K562 (cell line): ENCODE measurements at regions not wholly inside any gene's neighbourhood (a gene's known extent, or its start where the extent isn't known, plus 50 kb on each side); places are given as distances from the start of the nearest gene placed in this dataset.
A peak's percentile ranks its signal among the peaks of the same experiment; 100 is the strongest.

Experiments
- CREBBP ChIP-seq: IDR thresholded peaks from one replicate; pipeline ENCODE4 v1.6.1; 2012; ENCODE audit warnings: low read depth, mild to moderate bottlenecking, control low read depth, inconsistent platforms, low read length
- DPF2 ChIP-seq: fragments of 450-650 bp; IDR thresholded peaks from 2 replicates; pipeline ENCODE4 v1.6.1; 2016
- GABPA ChIP-seq: fragments of 200-800 bp; sonication (Bioruptor generic); conservative IDR thresholded peaks from 2 replicates; pipeline ENCODE4 v1.6.1; 2016; ENCODE audit warnings: low read depth, missing genetic modification characterization, missing compliant biosample characterization
- NBN ChIP-seq: fragments of 450-650 bp; IDR thresholded peaks from 2 replicates; pipeline ENCODE4 v1.6.1; 2016; ENCODE audit warnings: low read depth, mild to moderate bottlenecking
- NCOA1 ChIP-seq: fragments of 450-650 bp; IDR thresholded peaks from 2 replicates; pipeline ENCODE4 v1.6.1; 2016; ENCODE audit warnings: low read depth
- NR2C2 ChIP-seq, 2 experiments: fragments of 200-800 bp in 1 of 2; sonication (Bioruptor generic) in 1 of 2; sonication (generic) in 1 of 2; formaldehyde crosslinking in 1 of 2; IDR thresholded peaks; 2 replicates each; pipeline versions ENCODE4 v1.6.1 to v1.8.0; 2016 to 2022; ENCODE audit warnings: mild to moderate bottlenecking in 1 of 2, missing compliant biosample characterization in 1 of 2, missing genetic modification characterization in 1 of 2, missing genetic modification reagents in 1 of 2
- POLR2A ChIP-seq: fragments of 450-650 bp; conservative IDR thresholded peaks from 2 replicates; pipeline ENCODE4 v1.6.1; 2016
- POLR2H ChIP-seq: IDR thresholded peaks from 2 replicates; pipeline ENCODE4 v1.6.1; 2016; ENCODE audit warnings: missing genetic modification characterization, low read depth, mild to moderate bottlenecking, control low read depth, missing compliant biosample characterization, moderate library complexity
- POLR3A ChIP-seq: IDR thresholded peaks from 2 replicates; pipeline ENCODE4 v1.6.1; 2011; ENCODE audit warnings: borderline replicate concordance, mild to moderate bottlenecking, moderate library complexity; ENCODE audit not compliant: insufficient read length, insufficient read depth; ENCODE audit errors: extremely low read depth
- SRSF1 ChIP-seq: fragments of 200-400 bp; formaldehyde crosslinking; IDR thresholded peaks from 2 replicates; pipeline ENCODE4 v1.6.1; 2017; ENCODE audit warnings: mild to moderate bottlenecking, low read depth, low read length, moderate library complexity
- XRCC3 ChIP-seq: fragments of 450-650 bp; IDR thresholded peaks from 2 replicates; pipeline ENCODE4 v1.6.1; 2017; ENCODE audit warnings: mild to moderate bottlenecking, moderate library complexity
- YBX1 ChIP-seq: fragments of 450-650 bp; IDR thresholded peaks from 2 replicates; pipeline ENCODE4 v1.7.1; 2016; ENCODE audit warnings: mild to moderate bottlenecking
- ZNF124 ChIP-seq: sonication (generic); formaldehyde crosslinking; IDR thresholded peaks from 2 replicates; pipeline ENCODE4 v1.8.1; 2022; ENCODE audit warnings: missing genetic modification reagents
- ZNF146 ChIP-seq: IDR thresholded peaks from one replicate; pipeline ENCODE4 v1.6.1; 2018; ENCODE audit warnings: missing compliant biosample characterization; ENCODE audit not compliant: unreplicated experiment
- ZNF24 ChIP-seq: fragments of 450-650 bp; IDR thresholded peaks from 2 replicates; pipeline ENCODE4 v1.6.1; 2016
- ZNF274 ChIP-seq: IDR thresholded peaks from 2 replicates; pipeline ENCODE4 v1.6.1; 2011; ENCODE audit warnings: low read depth, mild to moderate bottlenecking, low read length, moderate library complexity, borderline replicate concordance
- ZNF445 ChIP-seq: fragments of 250-450 bp; sonication (Bioruptor Pico); IDR thresholded peaks from 2 replicates; pipeline ENCODE4 v1.4.0; 2020; ENCODE audit warnings: low read depth, mild to moderate bottlenecking, moderate library complexity
- ZNF551 ChIP-seq: fragments of 250-450 bp; sonication (Bioruptor Pico); IDR thresholded peaks from 2 replicates; pipeline ENCODE4 v1.5.0; 2021; ENCODE audit warnings: mild to moderate bottlenecking, moderate library complexity
- TF ChIP-seq, protein P1 (sequence below): fragments of 250-450 bp; sonication (Bioruptor Pico); IDR thresholded peaks from 2 replicates; pipeline ENCODE4 v1.6.1; 2021; ENCODE audit warnings: mild to moderate bottlenecking
- TF ChIP-seq, protein P2 (sequence below): fragments of 450-650 bp; conservative IDR thresholded peaks from 2 replicates; pipeline ENCODE4 v1.6.1; 2016; ENCODE audit warnings: missing genetic modification characterization, low read depth, mild to moderate bottlenecking, missing compliant biosample characterization, moderate library complexity
- TF ChIP-seq, protein P3 (sequence below): fragments of 250-450 bp; sonication (Bioruptor Pico); IDR thresholded peaks from 2 replicates; pipeline ENCODE4 v1.8.0; 2022; ENCODE audit warnings: moderate library complexity, mild to moderate bottlenecking, inconsistent platforms
- TF ChIP-seq, protein P4 (sequence below): fragments of 250-450 bp; sonication (Bioruptor Pico); IDR thresholded peaks from 2 replicates; pipeline ENCODE4 v1.5.0; 2021
- TF ChIP-seq, protein P5 (sequence below), 2 experiments: fragments of 450-650 bp; IDR thresholded peaks; 2 replicates each; pipeline ENCODE4 v1.6.1; 2016
- TF ChIP-seq, protein P6 (sequence below): fragments of 450-650 bp; formaldehyde crosslinking; IDR thresholded peaks from 2 replicates; pipeline ENCODE4 v1.4.0; 2020; ENCODE audit warnings: mild to moderate bottlenecking, moderate library complexity

DNA sequence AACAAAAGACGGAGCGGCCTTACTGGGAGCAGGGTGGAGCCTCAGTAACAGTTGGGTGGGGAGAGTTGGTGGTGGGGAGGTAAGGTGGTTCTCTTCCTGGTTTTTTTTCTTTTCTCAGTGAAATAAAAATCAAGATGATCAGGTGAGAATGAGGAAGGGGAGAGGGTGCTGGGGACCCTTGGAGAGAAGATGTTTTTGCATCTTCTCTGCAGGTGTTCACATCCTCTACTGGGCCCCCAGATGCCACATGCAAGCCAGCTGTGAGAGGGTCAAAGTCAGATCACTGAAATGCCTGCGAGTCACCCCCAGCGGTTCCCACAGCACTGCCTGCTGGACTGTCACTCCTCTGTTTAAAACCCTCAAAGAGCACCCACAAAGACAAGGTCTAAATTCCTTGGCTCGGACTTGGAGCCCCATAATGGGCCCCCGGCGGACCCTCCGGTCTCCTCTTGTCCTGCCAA lies 69.8 kb upstream of the FHL2 start (continued):
- TF ChIP-seq POLR2H (tag) (no peak), ZNF24 (no peak), ZNF445 (no peak), GABPA (no peak), CREBBP (no peak), ZNF146 (no peak), DPF2 (no peak), POLR3A (no peak), ZNF124 (no peak), YBX1 (no peak), POLR2A (peak; percentile 48; the same call in 1 of the 2 replicates), NCOA1 (no peak), SRSF1 (no peak), ZNF551 (CRISPR knock-in tag) (no peak), XRCC3 (no peak), ZNF274 (no peak), NR2C2 (CRISPR knock-in tag; IDR thresholded peaks at IDR 0.05) (no peak), NR2C2 (tag; IDR thresholded peaks at IDR 0.05) (no peak), NBN (0 out of 2 replicates have a peak, but pooled peaks have one; percentile 16)
- TF ChIP-seq, protein P1, sequence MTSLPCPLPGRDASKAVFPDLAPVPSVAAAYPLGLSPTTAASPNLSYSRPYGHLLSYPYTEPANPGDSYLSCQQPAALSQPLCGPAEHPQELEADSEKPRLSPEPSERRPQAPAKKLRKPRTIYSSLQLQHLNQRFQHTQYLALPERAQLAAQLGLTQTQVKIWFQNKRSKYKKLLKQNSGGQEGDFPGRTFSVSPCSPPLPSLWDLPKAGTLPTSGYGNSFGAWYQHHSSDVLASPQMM (CRISPR knock-in tag) = no peak
- TF ChIP-seq, protein P2, sequence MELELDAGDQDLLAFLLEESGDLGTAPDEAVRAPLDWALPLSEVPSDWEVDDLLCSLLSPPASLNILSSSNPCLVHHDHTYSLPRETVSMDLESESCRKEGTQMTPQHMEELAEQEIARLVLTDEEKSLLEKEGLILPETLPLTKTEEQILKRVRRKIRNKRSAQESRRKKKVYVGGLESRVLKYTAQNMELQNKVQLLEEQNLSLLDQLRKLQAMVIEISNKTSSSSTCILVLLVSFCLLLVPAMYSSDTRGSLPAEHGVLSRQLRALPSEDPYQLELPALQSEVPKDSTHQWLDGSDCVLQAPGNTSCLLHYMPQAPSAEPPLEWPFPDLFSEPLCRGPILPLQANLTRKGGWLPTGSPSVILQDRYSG (tag) = 0 out of 2 replicates have a peak, but pooled peaks have one; percentile 4
- TF ChIP-seq, protein P3, sequence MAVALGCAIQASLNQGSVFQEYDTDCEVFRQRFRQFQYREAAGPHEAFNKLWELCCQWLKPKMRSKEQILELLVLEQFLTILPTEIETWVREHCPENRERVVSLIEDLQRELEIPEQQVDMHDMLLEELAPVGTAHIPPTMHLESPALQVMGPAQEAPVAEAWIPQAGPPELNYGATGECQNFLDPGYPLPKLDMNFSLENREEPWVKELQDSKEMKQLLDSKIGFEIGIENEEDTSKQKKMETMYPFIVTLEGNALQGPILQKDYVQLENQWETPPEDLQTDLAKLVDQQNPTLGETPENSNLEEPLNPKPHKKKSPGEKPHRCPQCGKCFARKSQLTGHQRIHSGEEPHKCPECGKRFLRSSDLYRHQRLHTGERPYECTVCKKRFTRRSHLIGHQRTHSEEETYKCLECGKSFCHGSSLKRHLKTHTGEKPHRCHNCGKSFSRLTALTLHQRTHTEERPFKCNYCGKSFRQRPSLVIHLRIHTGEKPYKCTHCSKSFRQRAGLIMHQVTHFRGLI = no peak
- TF ChIP-seq, protein P4, sequence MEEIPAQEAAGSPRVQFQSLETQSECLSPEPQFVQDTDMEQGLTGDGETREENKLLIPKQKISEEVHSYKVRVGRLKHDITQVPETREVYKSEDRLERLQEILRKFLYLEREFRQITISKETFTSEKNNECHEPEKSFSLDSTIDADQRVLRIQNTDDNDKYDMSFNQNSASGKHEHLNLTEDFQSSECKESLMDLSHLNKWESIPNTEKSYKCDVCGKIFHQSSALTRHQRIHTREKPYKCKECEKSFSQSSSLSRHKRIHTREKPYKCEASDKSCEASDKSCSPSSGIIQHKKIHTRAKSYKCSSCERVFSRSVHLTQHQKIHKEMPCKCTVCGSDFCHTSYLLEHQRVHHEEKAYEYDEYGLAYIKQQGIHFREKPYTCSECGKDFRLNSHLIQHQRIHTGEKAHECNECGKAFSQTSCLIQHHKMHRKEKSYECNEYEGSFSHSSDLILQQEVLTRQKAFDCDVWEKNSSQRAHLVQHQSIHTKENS = no peak
- TF ChIP-seq, protein P5, sequence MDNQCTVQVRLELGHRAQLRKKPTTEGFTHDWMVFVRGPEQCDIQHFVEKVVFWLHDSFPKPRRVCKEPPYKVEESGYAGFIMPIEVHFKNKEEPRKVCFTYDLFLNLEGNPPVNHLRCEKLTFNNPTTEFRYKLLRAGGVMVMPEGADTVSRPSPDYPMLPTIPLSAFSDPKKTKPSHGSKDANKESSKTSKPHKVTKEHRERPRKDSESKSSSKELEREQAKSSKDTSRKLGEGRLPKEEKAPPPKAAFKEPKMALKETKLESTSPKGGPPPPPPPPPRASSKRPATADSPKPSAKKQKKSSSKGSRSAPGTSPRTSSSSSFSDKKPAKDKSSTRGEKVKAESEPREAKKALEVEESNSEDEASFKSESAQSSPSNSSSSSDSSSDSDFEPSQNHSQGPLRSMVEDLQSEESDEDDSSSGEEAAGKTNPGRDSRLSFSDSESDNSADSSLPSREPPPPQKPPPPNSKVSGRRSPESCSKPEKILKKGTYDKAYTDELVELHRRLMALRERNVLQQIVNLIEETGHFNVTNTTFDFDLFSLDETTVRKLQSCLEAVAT (IDR thresholded peaks at IDR 0.05) = no peak
- TF ChIP-seq, protein P6, sequence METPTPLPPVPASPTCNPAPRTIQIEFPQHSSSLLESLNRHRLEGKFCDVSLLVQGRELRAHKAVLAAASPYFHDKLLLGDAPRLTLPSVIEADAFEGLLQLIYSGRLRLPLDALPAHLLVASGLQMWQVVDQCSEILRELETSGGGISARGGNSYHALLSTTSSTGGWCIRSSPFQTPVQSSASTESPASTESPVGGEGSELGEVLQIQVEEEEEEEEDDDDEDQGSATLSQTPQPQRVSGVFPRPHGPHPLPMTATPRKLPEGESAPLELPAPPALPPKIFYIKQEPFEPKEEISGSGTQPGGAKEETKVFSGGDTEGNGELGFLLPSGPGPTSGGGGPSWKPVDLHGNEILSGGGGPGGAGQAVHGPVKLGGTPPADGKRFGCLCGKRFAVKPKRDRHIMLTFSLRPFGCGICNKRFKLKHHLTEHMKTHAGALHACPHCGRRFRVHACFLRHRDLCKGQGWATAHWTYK = no peak
